ENCODE measurements at regions not wholly inside any gene's neighbourhood (a gene's known extent, or its start where the extent isn't known, plus 50 kb on each side); places are given as distances from the start of the nearest gene placed in this dataset.

DNA sequence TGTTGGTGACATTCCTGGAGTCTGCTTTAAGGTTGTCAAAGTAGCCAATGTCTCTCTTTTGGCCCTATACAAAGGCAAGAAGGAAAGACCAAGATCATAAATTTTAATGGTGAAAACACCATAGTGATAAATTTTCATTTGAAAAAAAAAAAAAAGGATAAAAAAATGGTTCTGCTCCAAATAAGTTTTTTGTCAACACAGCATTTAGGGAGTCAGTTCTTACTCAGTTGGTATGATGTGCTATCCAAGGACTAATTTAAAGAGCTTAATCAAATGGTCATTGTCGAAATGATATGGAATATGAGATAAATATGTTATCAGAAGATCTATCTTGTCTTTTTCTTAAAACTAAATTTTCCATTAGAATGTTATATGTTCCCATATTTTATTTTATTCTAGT, 83.9 kb downstream of the PCDH18 start:
- H3K27ac ChIP-seq, result no peak overlapping the region
- TF ChIP-seq, protein P1, sequence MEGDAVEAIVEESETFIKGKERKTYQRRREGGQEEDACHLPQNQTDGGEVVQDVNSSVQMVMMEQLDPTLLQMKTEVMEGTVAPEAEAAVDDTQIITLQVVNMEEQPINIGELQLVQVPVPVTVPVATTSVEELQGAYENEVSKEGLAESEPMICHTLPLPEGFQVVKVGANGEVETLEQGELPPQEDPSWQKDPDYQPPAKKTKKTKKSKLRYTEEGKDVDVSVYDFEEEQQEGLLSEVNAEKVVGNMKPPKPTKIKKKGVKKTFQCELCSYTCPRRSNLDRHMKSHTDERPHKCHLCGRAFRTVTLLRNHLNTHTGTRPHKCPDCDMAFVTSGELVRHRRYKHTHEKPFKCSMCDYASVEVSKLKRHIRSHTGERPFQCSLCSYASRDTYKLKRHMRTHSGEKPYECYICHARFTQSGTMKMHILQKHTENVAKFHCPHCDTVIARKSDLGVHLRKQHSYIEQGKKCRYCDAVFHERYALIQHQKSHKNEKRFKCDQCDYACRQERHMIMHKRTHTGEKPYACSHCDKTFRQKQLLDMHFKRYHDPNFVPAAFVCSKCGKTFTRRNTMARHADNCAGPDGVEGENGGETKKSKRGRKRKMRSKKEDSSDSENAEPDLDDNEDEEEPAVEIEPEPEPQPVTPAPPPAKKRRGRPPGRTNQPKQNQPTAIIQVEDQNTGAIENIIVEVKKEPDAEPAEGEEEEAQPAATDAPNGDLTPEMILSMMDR (IDR thresholded peaks at IDR 0.05), result no peak
- TF ChIP-seq ZFX (IDR thresholded peaks at IDR 0.05; ENCODE audit: borderline replicate concordance), result no peak

DNA sequence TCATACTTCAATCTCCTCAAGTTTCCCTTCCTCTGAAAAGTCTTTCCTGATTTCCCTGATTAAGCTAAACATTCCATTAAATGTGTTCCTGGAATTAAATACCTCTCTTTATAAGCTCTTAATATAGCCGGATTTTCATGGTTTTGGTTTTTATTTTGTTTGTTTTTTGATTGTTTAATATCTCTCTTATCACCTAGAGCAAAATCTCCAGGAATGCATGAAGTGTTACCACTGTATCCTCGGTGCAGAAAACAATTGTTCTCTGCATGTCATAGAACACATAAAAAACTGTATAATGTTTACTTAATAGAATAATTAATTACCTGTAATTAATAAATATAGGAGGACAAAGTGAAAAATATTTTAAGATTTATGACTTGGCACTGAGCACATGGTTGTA, 86.2 kb downstream of the PCDH18 start:
- no peak for TF ChIP-seq ZFX (IDR thresholded peaks at IDR 0.05; ENCODE audit: borderline replicate concordance)
- TF ChIP-seq, protein P1 (IDR thresholded peaks at IDR 0.05), result no peak
- no peak overlapping the region for H3K27ac ChIP-seq

DNA sequence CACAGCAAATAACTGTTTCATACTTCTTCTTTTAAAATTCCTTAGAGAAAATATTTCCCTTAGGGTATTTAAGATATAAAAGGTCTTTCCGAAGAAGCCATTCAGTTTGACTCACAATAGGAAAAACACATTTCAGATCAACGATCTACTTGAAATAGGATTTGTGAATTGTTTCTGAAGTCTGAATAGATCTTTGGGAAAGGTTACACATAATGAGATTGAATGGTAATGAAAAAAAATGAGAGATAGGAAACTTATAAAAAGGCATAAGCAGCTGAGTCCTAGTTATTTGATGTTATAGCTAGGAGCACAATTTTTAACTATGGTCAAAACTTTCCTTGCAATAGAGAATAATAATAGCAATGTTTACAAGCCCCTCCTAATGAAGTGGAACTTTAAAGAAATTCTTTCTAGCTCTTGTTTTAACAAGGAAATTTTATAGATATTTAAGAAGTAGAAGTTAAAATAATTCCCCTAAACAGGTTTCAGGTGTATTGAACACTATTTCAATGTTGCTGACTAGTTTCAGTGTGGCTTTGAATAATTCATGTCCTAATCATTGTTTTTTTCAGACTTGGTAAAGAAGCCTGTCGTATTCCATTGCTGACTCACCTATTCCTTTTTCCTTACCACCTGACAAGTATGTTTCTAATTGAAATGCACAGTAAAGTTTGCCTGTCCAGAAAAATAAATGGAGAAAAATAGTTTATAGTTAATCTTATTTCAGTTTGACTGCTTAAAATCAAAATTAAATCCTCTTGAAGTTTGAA, 89.1 kb downstream of the PCDH18 start:
- TF ChIP-seq, protein P1 (IDR thresholded peaks at IDR 0.05), result no peak
- no peak for TF ChIP-seq ZFX (IDR thresholded peaks at IDR 0.05; ENCODE audit: borderline replicate concordance)
- H3K27ac ChIP-seq, result no peak overlapping the region

DNA sequence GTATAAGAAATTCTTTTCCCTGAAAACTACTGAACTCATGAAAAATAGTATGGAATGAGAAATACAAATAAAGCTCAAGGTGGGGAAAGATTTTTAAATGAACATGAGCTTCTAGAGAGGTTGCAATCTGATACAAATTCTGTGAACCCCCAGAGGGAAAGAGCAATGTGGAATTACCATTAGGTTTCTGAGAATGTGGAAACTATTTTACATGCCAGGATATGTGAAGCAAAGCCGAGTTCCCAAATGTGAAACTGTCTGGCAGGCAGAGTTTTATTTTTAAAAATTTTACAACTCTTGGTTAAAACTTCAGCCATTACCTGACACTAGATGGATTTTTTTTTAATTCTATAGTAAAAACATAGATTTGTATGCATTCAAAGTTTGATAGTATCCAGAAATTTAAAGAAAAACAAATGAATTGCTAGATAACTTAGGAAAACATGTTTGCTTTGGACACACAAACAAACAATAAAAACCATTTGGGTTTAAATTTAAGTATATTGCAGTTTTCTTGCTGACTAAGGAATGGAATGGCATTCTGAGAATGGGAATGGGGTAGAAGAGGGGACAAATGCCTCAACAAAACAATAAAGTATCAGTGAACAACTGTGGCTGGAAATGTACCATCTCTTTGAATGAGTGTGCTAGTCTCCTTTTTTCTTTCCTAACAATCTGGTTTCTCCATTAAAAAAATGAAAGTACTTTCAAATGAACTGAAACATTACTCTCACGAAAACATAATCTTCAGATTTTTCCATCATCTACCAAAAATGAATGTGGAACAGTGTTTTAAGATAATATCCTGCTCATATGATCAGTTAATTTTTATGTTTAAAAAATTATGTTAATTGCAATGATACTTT, 99.6 kb downstream of the PCDH18 start:
- TF ChIP-seq ZFX (IDR thresholded peaks at IDR 0.05; ENCODE audit: borderline replicate concordance), result no peak
- TF ChIP-seq, protein P1 (IDR thresholded peaks at IDR 0.05), result no peak
- H3K27ac ChIP-seq, result no peak overlapping the region

DNA sequence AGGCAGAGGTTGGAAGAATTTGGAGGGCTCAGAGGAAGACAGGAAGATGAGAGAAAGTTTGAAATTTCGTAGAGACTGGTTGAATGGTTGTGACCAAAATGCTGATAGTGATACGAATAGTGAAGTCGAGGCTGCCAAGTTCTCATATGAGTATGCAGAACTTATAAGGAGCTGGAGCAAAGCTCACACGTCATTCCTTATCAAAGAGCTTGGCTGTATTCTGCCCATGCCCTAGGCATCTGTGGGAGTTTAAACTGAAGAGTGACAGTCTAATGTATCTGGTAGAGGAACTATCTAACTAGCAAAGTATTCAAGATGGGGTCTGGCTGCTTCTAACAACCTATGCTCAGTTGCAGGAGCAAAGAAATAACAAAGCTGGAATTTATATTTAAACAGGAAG, 102.1 kb downstream of the PCDH18 start:
- no peak overlapping the region for H3K27ac ChIP-seq
- TF ChIP-seq, protein P1 (IDR thresholded peaks at IDR 0.05), result no peak
- no peak for TF ChIP-seq ZFX (IDR thresholded peaks at IDR 0.05; ENCODE audit: borderline replicate concordance)

DNA sequence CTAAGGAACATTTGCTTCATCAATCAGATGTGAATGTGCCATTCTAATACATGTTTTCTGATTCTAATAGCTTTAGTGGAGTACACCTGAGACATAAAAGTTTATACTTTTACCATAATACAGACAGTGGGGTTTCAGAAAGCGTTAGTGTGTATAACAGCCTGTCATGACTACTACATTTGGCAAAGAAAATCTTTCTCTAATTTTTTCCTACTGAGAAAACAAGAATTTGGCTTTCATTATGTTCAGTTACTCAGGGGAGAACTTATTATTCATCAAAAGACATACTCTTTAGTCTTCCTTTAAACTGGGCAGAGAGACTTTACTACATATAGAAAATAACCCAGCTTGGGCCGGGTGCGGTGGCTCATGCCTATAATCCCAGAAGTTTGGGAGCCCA, 104.9 kb downstream of the PCDH18 start:
- TF ChIP-seq ZFX (IDR thresholded peaks at IDR 0.05; ENCODE audit: borderline replicate concordance), result no peak
- TF ChIP-seq, protein P1 (IDR thresholded peaks at IDR 0.05), result no peak
- no peak overlapping the region for H3K27ac ChIP-seq

DNA sequence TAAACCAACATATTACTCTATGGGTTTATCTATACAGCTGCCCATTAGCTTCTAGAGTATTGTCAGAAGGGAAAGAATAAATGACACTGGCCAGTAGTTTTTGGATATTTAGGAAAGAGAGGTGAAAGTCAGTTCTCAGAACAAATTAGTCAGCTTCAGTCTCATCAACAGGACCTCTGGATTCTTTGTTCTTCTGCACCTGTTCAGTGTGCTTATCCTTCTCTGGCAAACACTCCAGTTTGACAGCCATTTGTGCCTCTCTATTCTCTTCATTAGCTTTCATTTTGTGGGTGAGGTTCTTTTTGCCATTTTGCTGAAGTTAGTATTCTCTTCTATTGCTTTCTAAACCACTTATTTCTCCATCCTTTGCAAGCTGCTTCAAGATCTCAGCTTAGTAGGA, 107.0 kb downstream of the PCDH18 start:
- H3K27ac ChIP-seq, result no peak overlapping the region
- TF ChIP-seq, protein P1 (IDR thresholded peaks at IDR 0.05), result no peak
- TF ChIP-seq ZFX (IDR thresholded peaks at IDR 0.05; ENCODE audit: borderline replicate concordance), result no peak
